HFFc6 (cell line): ENCODE measurements at regions not wholly inside any gene's neighbourhood (a gene's known extent, or its start where the extent isn't known, plus 50 kb on each side); places are given as distances from the start of the nearest gene placed in this dataset.

ENCODE experiments used
- DNase-seq: peaks from one replicate; pipeline ENCODE4 v3.0.0-alpha.2; 2018
- H3K27ac Mint-ChIP-seq: 2 replicates; pipeline ENCODE4 v1.8.0; 2020; ENCODE audit warnings: mild to moderate bottlenecking, mixed read lengths
- H3K27me3 Mint-ChIP-seq: 2 replicates; pipeline ENCODE4 v1.8.0; 2021; ENCODE audit warnings: mild to moderate bottlenecking, moderate library complexity, mixed read lengths; ENCODE audit not compliant: insufficient read depth
- H3K36me3 Mint-ChIP-seq: 2 replicates; pipeline ENCODE4 v1.8.0; 2021; ENCODE audit warnings: low read depth, mixed read lengths
- H3K4me1 Mint-ChIP-seq: 2 replicates; pipeline ENCODE4 v1.8.0; 2020; ENCODE audit warnings: low read depth, mixed read lengths
- H3K4me3 Mint-ChIP-seq: 2 replicates; pipeline ENCODE4 v1.8.0; 2020; ENCODE audit warnings: mild to moderate bottlenecking, moderate library complexity, mixed read lengths
- H3K9me3 Mint-ChIP-seq: 2 replicates; pipeline ENCODE4 v1.8.0; 2020; ENCODE audit warnings: mild to moderate bottlenecking, mixed read lengths
- TF ChIP-seq, protein P1 (sequence below): fragments of 200-600 bp; sonication (generic); IDR thresholded peaks from 2 replicates; pipeline ENCODE4 v1.5.0; 2021; ENCODE audit warnings: antibody characterized with exemption, mild to moderate bottlenecking

DNA sequence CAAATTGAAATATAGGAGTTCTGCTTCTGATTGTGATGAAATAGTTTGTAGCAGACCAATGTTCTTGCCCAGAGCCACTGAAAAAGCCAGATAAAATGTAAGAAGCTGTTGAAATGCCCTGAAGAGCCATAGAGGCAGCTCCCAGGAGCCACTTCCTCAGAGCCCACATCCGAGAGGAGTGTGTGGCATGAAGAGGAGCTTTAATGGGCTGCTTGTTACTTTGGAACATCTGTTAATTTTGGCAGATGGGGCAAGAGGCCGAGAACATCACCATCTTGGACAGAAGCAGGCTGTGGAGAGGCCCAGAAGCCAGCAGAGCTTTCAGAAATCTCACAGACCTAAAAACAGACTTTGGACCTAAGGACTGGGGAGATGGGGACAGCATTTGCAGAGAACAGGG, 370.8 kb downstream of the GADD45G start:
- Mint-ChIP-seq H3K36me3 (no peaks in the 10 kb centered on the region), H3K4me3 (no peak overlapping the region), H3K27ac (no peak overlapping the region), H3K9me3 (peaks cover 63% of the 10 kb centered on the region), H3K4me1 (no peaks in the 10 kb centered on the region), H3K27me3 (no peaks in the 10 kb centered on the region)
- no peak for DNase-seq
- TF ChIP-seq, protein P1, sequence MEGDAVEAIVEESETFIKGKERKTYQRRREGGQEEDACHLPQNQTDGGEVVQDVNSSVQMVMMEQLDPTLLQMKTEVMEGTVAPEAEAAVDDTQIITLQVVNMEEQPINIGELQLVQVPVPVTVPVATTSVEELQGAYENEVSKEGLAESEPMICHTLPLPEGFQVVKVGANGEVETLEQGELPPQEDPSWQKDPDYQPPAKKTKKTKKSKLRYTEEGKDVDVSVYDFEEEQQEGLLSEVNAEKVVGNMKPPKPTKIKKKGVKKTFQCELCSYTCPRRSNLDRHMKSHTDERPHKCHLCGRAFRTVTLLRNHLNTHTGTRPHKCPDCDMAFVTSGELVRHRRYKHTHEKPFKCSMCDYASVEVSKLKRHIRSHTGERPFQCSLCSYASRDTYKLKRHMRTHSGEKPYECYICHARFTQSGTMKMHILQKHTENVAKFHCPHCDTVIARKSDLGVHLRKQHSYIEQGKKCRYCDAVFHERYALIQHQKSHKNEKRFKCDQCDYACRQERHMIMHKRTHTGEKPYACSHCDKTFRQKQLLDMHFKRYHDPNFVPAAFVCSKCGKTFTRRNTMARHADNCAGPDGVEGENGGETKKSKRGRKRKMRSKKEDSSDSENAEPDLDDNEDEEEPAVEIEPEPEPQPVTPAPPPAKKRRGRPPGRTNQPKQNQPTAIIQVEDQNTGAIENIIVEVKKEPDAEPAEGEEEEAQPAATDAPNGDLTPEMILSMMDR = no peak

GRCh38 chr9:89978185-89978584, 373.4 kb downstream of the GADD45G start:
- Mint-ChIP-seq H3K4me1 (no peaks in the 10 kb centered on the region), H3K27ac (no peak overlapping the region), H3K9me3 (peaks cover 75% of the 10 kb centered on the region), H3K4me3 (no peak overlapping the region), H3K27me3 (no peaks in the 10 kb centered on the region), H3K36me3 (peaks cover 5% of the 10 kb centered on the region; the same call in 1 of the 2 replicates)
- TF ChIP-seq, protein P1 = no peak
- DNase-seq = no peak

GRCh38 chr9:89980600-89980999, 375.8 kb downstream of the GADD45G start:
- Mint-ChIP-seq H3K27ac (no peak overlapping the region), H3K4me3 (no peak overlapping the region), H3K27me3 (no peaks in the 10 kb centered on the region; the same call in 1 of the 2 replicates), H3K36me3 (peaks cover 5% of the 10 kb centered on the region; the same call in 1 of the 2 replicates), H3K9me3 (peaks cover 82% of the 10 kb centered on the region), H3K4me1 (no peaks in the 10 kb centered on the region)
- TF ChIP-seq, protein P1 = no peak
- no peak for DNase-seq

DNA sequence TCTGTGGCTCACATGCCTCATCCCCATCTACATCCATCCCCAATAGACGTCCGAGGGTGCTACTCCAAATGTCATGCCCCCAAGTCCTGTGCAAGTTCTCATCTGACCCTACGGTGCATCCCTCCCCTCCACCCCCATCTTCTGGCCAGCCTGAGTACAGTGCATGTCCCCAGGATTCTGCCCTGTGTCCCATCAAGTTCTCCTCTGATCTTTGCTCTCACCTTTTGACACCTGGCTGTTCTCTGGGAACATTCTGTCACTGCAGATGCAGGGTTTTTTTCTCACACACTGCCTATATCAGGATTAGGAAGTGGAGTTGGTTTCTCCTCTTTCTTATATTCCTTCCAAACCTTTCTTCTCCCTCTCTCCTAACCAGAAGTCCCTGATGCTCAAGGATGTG, 377.2 kb downstream of the GADD45G start:
- Mint-ChIP-seq H3K27me3 (no peaks in the 10 kb centered on the region; the same call in 1 of the 2 replicates), H3K27ac (no peak overlapping the region), H3K4me3 (no peak overlapping the region), H3K4me1 (no peaks in the 10 kb centered on the region), H3K9me3 (peaks cover 77% of the 10 kb centered on the region), H3K36me3 (peaks cover 10% of the 10 kb centered on the region)
- TF ChIP-seq, protein P1 = no peak
- no peak for DNase-seq

GRCh38 chr9:89983411-89983810, 378.6 kb downstream of the GADD45G start:
- no peaks in the 10 kb centered on the region; the same call in 1 of the 2 replicates for H3K27me3 Mint-ChIP-seq

More at GRCh38 chr9:89983411-89983810, 378.6 kb downstream of the GADD45G start:
- Mint-ChIP-seq H3K4me1 (no peaks in the 10 kb centered on the region), H3K36me3 (peaks cover 10% of the 10 kb centered on the region), H3K27ac (no peak overlapping the region), H3K9me3 (peaks cover 64% of the 10 kb centered on the region), H3K4me3 (no peak overlapping the region)
- no peak for DNase-seq
- TF ChIP-seq, protein P1 = no peak
